GM19025 (cell line): ENCODE measurements at regions not wholly inside any gene's neighbourhood (a gene's known extent, or its start where the extent isn't known, plus 50 kb on each side); places are given as distances from the start of the nearest gene placed in this dataset.

ENCODE experiments used
- ATAC-seq: cut with Tn5 transposase; IDR thresholded peaks from one replicate; pipeline ENCODE4 v1.9.1; 2021; ENCODE audit warnings: mild to moderate bottlenecking, low read depth, moderate library complexity; ENCODE audit not compliant: unreplicated experiment

- no peak for ATAC-seq
Measured at GRCh38 chr5:164844348-164844747, 1338.9 kb downstream of the MAT2B start.

- ATAC-seq = no peak
Measured at GRCh38 chr5:164860896-164861295, 1355.5 kb downstream of the MAT2B start.

GRCh38 chr5:164861610-164862009 lies 1356.2 kb downstream of the MAT2B start:
- ATAC-seq = no peak

- ATAC-seq = peak; percentile 62
Measured at GRCh38 chr5:164868761-164869160, 1363.3 kb downstream of the MAT2B start.

- ATAC-seq = peak; percentile 19
Measured at GRCh38 chr5:164869325-164869724, 1363.9 kb downstream of the MAT2B start.

GRCh38 chr5:164876793-164877192 lies 1371.4 kb downstream of the MAT2B start:
- ATAC-seq = no peak

- no peak for ATAC-seq
Measured at GRCh38 chr5:164881442-164881841, 1376.0 kb downstream of the MAT2B start.

GRCh38 chr5:164885179-164885578 lies 1379.8 kb downstream of the MAT2B start:
- no peak for ATAC-seq

- ATAC-seq = no peak
Measured at GRCh38 chr5:164893071-164893470, 1387.7 kb downstream of the MAT2B start.

GRCh38 chr5:164898705-164899104 lies 1393.3 kb downstream of the MAT2B start:
- ATAC-seq = no peak

- no peak for ATAC-seq
Measured at GRCh38 chr5:164909673-164910072, 1404.3 kb downstream of the MAT2B start.

- no peak for ATAC-seq
Measured at GRCh38 chr5:164921722-164922121, 1416.3 kb downstream of the MAT2B start.

- no peak for ATAC-seq
Measured at GRCh38 chr5:164934039-164934438, 1428.6 kb downstream of the MAT2B start.

GRCh38 chr5:164934561-164934960 lies 1429.1 kb downstream of the MAT2B start:
- ATAC-seq = no peak

GRCh38 chr5:164941132-164941531 lies 1435.7 kb downstream of the MAT2B start:
- no peak for ATAC-seq

- no peak for ATAC-seq
Measured at GRCh38 chr5:164950927-164951326, 1445.5 kb downstream of the MAT2B start.

GRCh38 chr5:164951570-164951969 lies 1446.2 kb downstream of the MAT2B start:
- no peak for ATAC-seq

- no peak for ATAC-seq
Measured at GRCh38 chr5:164958688-164959087, 1453.3 kb downstream of the MAT2B start.

- no peak for ATAC-seq
Measured at GRCh38 chr5:164959761-164960160, 1454.3 kb downstream of the MAT2B start.

- ATAC-seq = no peak
Measured at GRCh38 chr5:164962329-164962961, 1457.0 kb downstream of the MAT2B start.

- no peak for ATAC-seq
Measured at GRCh38 chr5:164966611-164967010, 1461.2 kb downstream of the MAT2B start.

- no peak for ATAC-seq
Measured at GRCh38 chr5:164967354-164967753, 1461.9 kb downstream of the MAT2B start.

GRCh38 chr5:164972973-164973372 lies 1467.6 kb downstream of the MAT2B start:
- no peak for ATAC-seq
